Heart left ventricle (tissue), 16 donors: ENCODE measurements at regions not wholly inside any gene's neighbourhood (a gene's known extent, or its start where the extent isn't known, plus 50 kb on each side); places are given as distances from the start of the nearest gene placed in this dataset.
A peak's percentile ranks its signal among the peaks of the same experiment; 100 is the strongest.
"Not testable (repeated sequence)": the region's sequence is repeated elsewhere in the genome, so short reads cannot be mapped to it uniquely, and the experiment has no call there.

Source experiments
- ATAC-seq, 4 donors: fragments of 200-7000 bp; cut with Tn5 transposase; one replicate each; pipeline ENCODE4 v1.9.1; 2020 to 2022; ENCODE audit warnings: moderate library complexity in 4 of 4, mild to moderate bottlenecking in 3 of 4, moderate number of reproducible peaks in 1 of 4
- DNase-seq, 5 donors: peaks; one replicate each; pipeline ENCODE4 v3.0.0-alpha.2; 2020
- H3K27ac ChIP-seq, 12 donors: fragments of 200-600 bp; sonication (generic) in 4 of 12; one replicate each; pipeline versions ENCODE4 v1.5.0 to v1.8.0; 2016 to 2022; ENCODE audit warnings: mild to moderate bottlenecking in 2 of 12
- H3K27me3 ChIP-seq, 9 donors: fragments of 200-600 bp; sonication (generic) in 2 of 9; one replicate each; pipeline versions ENCODE4 v1.5.1 to v1.8.0; 2016 to 2022; ENCODE audit warnings: mild to moderate bottlenecking in 3 of 9
- H3K36me3 ChIP-seq, 9 donors: fragments of 200-600 bp; sonication (generic) in 2 of 9; one replicate each; pipeline versions ENCODE4 v1.5.0 to v1.8.0; 2018 to 2022; ENCODE audit warnings: mild to moderate bottlenecking in 2 of 9
- H3K4me1 ChIP-seq, 12 donors: fragments of 200-600 bp; sonication (generic) in 4 of 12; one replicate each; pipeline versions ENCODE4 v1.5.0 to v1.8.0; 2016 to 2022; ENCODE audit warnings: mild to moderate bottlenecking in 3 of 12
- H3K4me3 ChIP-seq, 12 donors: fragments of 200-600 bp; sonication (generic) in 4 of 12; one replicate each; pipeline versions ENCODE4 v1.5.0 to v1.8.0; 2017 to 2022; ENCODE audit warnings: mild to moderate bottlenecking in 9 of 12, moderate library complexity in 4 of 12
- H3K9me3 ChIP-seq, 12 donors: fragments of 200-600 bp; sonication (generic) in 4 of 12; one replicate each; pipeline versions ENCODE4 v1.5.0 to v1.8.0; 2016 to 2022; ENCODE audit warnings: mild to moderate bottlenecking in 1 of 12
- POLR2A ChIP-seq, 2 donors: fragments of 450-650 bp; IDR thresholded peaks; one replicate each; pipeline ENCODE4 v1.6.1; 2017; ENCODE audit warnings: antibody characterized with exemption in 2 of 2, mild to moderate bottlenecking in 2 of 2, moderate library complexity in 2 of 2
- WGBS, 4 donors: extraction: QIAGEN DNeasy Blood & Tissue Kit in 2 of 4; methylation state at CpG; one replicate each; pipeline versions ENCODE4 v1.1.5 to v1.1.7; 2013 to 2018; 5-methylcytosine and 5-hydroxymethylcytosine counted together
- intact Hi-C, 10 donors: fragments of 100-400 bp; cut with DNase I; formaldehyde crosslinking; loops; one replicate each; pipeline versions ENCODE4 v1.11.1 to v1.14.2; 2022
- TF ChIP-seq, protein P1 (sequence below), 12 donors: fragments of 200-600 bp; sonication (generic) in 4 of 12; IDR thresholded peaks; one replicate each; pipeline versions ENCODE4 v1.5.0 to v1.8.0; 2018 to 2022; ENCODE audit warnings: antibody characterized with exemption in 12 of 12, mild to moderate bottlenecking in 5 of 12
- donor health status: ischemic (EF 13 %, LVEDD 7.1; RV severe dilation, severe dysfunction).
- donor health status: healthy with polysubstance abuse.
- donor health status: DM: no; HTN: yes; CAD: no.
- donor health status: DM: no; HTN: no; CAD: no.
- donor health status: ischemic (EF 25% LVEDD 6.9; RV normal size, moderate dysfunction).
- donor health status: ischemic (EF 25% LVEDD 5.7; RV mildly dilated, moderate dysfunction).
- donor health status: healthy.
- donor health status: DM: yes; HTN: yes; CAD: no.
- donor health status: ischemic (EF 35%, LVEDD 5.7; RV mildly dilated, moderate dysfunction).
- donor health status: nonischemic (EF 11% LVEDD 7.7; RV severe dilation, severe dysfunction).
- donor health status: DM: yes; HTN: yes; CAD: no.
- donor health status: PGD.
- donor health status: ischemic (EF 29% LVEDD 5.4; RV normal size, mild dysfunction).
- donor health status: nonischemic (EF 23%, LVEDD 6.1; RV moderate dilation, normal function).

DNA sequence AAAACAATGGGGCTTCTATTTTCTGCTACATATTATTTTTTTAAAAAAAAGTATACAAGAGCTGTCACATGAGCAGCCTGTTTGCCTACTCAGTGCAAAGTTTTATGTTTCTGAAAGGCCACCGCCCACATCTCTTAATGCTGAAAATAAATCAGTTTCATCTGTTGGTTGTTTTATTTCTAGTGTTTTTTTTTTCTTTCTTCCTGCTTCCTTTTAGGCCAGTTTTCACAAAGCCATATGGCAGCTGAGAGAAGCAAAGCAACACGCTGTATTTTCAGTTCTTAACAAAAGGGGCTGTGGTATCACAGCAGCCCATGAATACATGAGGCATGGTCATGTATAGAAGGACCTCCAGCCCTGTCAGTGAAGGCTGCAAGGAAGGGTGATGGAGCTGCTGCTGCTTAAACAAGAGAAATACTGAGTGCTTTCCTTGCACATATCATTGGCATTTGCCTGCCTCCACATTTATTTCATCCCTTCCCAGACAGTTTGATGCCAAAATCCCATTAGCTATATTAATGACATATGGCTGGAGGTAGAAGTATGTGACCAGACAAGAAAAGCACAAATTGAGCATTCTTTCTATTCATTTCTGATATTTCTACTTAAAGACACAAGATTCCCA, 172.5 kb downstream of the PCDH18 start:
- ATAC-seq (no peak), DNase-seq (no peak)
- intact Hi-C loops, result no loop called here
- H3K4me3 ChIP-seq, result no peak overlapping the region
- no peaks in the 10 kb centered on the region for H3K9me3 ChIP-seq
- peaks cover 0 to 10% (median 0%) of the 10 kb centered on the region in 12 donors for H3K4me1 ChIP-seq
- peak overlapping the region in 2 of 12 donors; percentile 11 to 47 for H3K27ac ChIP-seq
- WGBS, 4 donors, result 29 to 42% (median 39%) methylated on average over 2 of the region's 2 CpGs
- TF ChIP-seq, protein P1, sequence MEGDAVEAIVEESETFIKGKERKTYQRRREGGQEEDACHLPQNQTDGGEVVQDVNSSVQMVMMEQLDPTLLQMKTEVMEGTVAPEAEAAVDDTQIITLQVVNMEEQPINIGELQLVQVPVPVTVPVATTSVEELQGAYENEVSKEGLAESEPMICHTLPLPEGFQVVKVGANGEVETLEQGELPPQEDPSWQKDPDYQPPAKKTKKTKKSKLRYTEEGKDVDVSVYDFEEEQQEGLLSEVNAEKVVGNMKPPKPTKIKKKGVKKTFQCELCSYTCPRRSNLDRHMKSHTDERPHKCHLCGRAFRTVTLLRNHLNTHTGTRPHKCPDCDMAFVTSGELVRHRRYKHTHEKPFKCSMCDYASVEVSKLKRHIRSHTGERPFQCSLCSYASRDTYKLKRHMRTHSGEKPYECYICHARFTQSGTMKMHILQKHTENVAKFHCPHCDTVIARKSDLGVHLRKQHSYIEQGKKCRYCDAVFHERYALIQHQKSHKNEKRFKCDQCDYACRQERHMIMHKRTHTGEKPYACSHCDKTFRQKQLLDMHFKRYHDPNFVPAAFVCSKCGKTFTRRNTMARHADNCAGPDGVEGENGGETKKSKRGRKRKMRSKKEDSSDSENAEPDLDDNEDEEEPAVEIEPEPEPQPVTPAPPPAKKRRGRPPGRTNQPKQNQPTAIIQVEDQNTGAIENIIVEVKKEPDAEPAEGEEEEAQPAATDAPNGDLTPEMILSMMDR (IDR thresholded peaks at IDR 0.05), result no peak
- no peak for TF ChIP-seq POLR2A (IDR thresholded peaks at IDR 0.05)
- H3K27me3 ChIP-seq, result no peaks in the 10 kb centered on the region
- no peaks in the 10 kb centered on the region for H3K36me3 ChIP-seq

DNA sequence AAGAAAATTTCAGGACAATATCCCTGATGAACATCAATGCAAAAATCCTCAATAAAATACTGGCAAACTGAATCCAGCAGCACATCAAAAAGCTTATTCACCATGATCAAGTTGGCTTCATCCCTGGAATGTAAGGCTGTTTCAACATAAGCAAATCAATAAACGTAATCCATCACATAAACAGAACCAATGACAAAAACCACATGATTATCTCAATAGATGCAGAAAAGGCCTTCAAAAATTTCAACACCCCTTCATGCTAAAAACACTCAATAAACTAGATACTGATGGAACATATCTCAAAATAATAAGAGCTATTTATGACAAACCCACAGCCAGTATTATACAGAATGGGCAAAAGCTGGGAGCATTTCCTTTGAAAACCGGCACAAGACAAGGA, 177.7 kb downstream of the PCDH18 start:
- 88 to 93% (median 90%) methylated on average over 2 of the region's 2 CpGs for WGBS, 4 donors
- H3K27ac ChIP-seq, ATAC-seq, H3K4me3 ChIP-seq, H3K36me3 ChIP-seq, H3K4me1 ChIP-seq, H3K27me3 ChIP-seq, intact Hi-C loops, DNase-seq: not testable (repeated sequence)
- H3K9me3 ChIP-seq, result peaks cover 0 to 24% (median 0%) of the 10 kb centered on the region in 12 donors

DNA sequence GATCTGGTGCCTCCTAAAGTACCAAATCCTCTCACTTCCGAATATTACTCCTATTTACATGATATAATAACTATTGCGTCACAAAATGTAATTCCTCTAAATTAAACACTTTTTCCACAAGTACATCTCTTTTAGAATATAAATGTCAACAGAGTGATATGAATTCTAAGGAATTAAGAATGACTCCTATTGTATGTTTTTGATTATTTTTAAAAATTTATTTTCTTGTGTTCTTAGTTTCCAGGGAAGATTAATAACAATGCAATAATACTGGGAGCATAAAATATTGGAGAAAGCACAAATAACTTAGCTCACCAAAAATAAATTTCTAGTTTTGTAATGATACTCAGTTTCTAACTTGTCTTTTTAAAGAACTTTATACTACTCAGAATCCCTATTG, 184.9 kb downstream of the PCDH18 start:
- ATAC-seq, result no peak
- no peak for DNase-seq
- intact Hi-C loops, result no loop called here

DNA sequence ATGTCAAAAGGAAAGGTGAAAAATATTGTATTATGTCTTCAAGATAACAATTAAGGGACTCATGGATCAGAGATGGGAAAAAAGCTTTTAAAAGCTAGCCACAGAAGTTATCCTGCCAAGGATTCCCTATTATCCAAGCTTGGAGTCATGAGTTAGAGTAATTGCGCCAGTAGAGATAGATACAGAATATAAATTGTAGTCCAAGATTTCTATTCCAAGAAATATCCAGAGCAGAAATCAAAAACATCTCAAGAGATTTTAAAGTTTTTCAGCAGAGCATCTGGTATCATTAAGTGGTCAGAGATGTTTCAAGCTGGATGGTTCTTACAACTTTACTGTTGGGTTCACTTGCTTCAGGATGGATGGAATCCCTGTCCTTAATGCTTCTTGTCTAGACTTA, 186.7 kb downstream of the PCDH18 start:
- TF ChIP-seq, protein P1 (IDR thresholded peaks at IDR 0.05), result no peak
- no peak for TF ChIP-seq POLR2A (IDR thresholded peaks at IDR 0.05)
- ATAC-seq (peak in 1 of 4 donors; percentile 37), DNase-seq (no peak)
- H3K36me3 ChIP-seq, result no peaks in the 10 kb centered on the region
- intact Hi-C loops, result no loop called here
- no peaks in the 10 kb centered on the region for H3K27me3 ChIP-seq
- no peak overlapping the region for H3K4me3 ChIP-seq
- H3K4me1 ChIP-seq, result peaks cover 0 to 2% (median 0%) of the 10 kb centered on the region in 12 donors
- peak overlapping the region in 2 of 12 donors; percentile 19 to 44 for H3K27ac ChIP-seq
- WGBS, 4 donors, result 82 to 86% (median 84%) methylated on average over 1 of the region's 1 CpG
- peaks cover 0 to 2% (median 0%) of the 10 kb centered on the region in 12 donors for H3K9me3 ChIP-seq

More for the DNA sequence above, 184.9 kb downstream of the PCDH18 start:
- H3K27me3 ChIP-seq, result no peaks in the 10 kb centered on the region
- peaks cover 0 to 2% (median 0%) of the 10 kb centered on the region in 12 donors for H3K4me1 ChIP-seq
- no peak overlapping the region for H3K4me3 ChIP-seq
- no peaks in the 10 kb centered on the region for H3K36me3 ChIP-seq
- 30 to 49% (median 46%) methylated on average over 2 of the region's 2 CpGs for WGBS, 4 donors
- TF ChIP-seq, protein P1 (IDR thresholded peaks at IDR 0.05), result no peak
- no peak for TF ChIP-seq POLR2A (IDR thresholded peaks at IDR 0.05)
- peaks cover 0 to 8% (median under 1%) of the 10 kb centered on the region in 12 donors for H3K9me3 ChIP-seq
- H3K27ac ChIP-seq, result no peak overlapping the region

DNA sequence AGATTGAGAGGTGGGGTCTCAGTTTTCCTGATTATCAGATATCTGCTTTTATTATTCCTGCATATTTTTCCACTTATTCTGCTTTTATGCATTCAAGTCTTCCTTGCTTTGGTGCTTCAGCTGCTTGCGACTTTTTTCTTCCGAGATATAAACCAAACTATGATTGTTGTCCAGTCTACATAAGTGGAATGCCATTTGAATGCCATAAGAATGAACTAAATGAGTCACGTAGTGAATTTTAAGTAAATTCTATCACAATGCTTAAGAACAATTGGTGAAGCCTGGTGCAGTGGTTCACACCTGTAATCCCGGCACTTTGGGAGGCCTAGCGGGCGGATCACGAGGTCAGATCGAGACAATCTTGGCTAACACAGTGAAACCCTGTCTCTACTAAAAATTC, 189.1 kb downstream of the PCDH18 start:
- DNase-seq, result no peak
- intact Hi-C loops, result no loop called here
- 69 to 84% (median 82%) methylated on average over 8 of the region's 8 CpGs for WGBS, 4 donors

More for the DNA sequence above, 189.1 kb downstream of the PCDH18 start:
- no peak overlapping the region for H3K27ac ChIP-seq
- H3K27me3 ChIP-seq, result no peaks in the 10 kb centered on the region
- no peak for TF ChIP-seq POLR2A (IDR thresholded peaks at IDR 0.05)
- TF ChIP-seq, protein P1 (IDR thresholded peaks at IDR 0.05), result no peak
- ATAC-seq, result no peak
- H3K36me3 ChIP-seq, result no peaks in the 10 kb centered on the region
- H3K9me3 ChIP-seq, result peaks cover 0 to 2% (median 0%) of the 10 kb centered on the region in 12 donors
- H3K4me1 ChIP-seq, result peaks cover 0 to 2% (median 0%) of the 10 kb centered on the region in 12 donors
- H3K4me3 ChIP-seq, result no peak overlapping the region
